Naive B cell (primary cell): ENCODE measurements at regions not wholly inside any gene's neighbourhood (a gene's known extent, or its start where the extent isn't known, plus 50 kb on each side); places are given as distances from the start of the nearest gene placed in this dataset.

Experiments used
- ATAC-seq, 2 donors: fragments of 150-1000 bp; cut with Tn5 transposase; 2 replicates each; pipeline ENCODE4 v1.10.0; 2021; ENCODE audit warnings: low read depth in 2 of 2, mild to moderate bottlenecking in 2 of 2, moderate library complexity in 2 of 2
- DNase-seq: peaks from one replicate; pipeline ENCODE4 v3.0.0; 2022
- H3K27ac Mint-ChIP-seq, 6 donors: one replicate each; pipeline ENCODE4 v1.8.0; 2020 to 2022; ENCODE audit warnings: mild to moderate bottlenecking in 6 of 6, mixed read lengths in 6 of 6, moderate library complexity in 5 of 6, inconsistent platforms in 2 of 6
- H3K27me3 Mint-ChIP-seq, 3 donors: one replicate each; pipeline ENCODE4 v1.8.0; 2021 to 2022; ENCODE audit warnings: mixed read lengths in 3 of 3, mild to moderate bottlenecking in 1 of 3
- H3K36me3 Mint-ChIP-seq, 2 donors: one replicate each; pipeline ENCODE4 v1.8.0; 2020 to 2022; ENCODE audit warnings: mixed read lengths in 2 of 2, inconsistent platforms in 1 of 2, mild to moderate bottlenecking in 1 of 2
- H3K4me1 Mint-ChIP-seq, 3 donors: one replicate each; pipeline ENCODE4 v1.8.0; 2020 to 2022; ENCODE audit warnings: mixed read lengths in 3 of 3, inconsistent platforms in 1 of 3, mild to moderate bottlenecking in 1 of 3, moderate library complexity in 1 of 3
- H3K4me3 Mint-ChIP-seq, 8 donors: one replicate each; pipeline ENCODE4 v1.8.0; 2020 to 2022; ENCODE audit warnings: mild to moderate bottlenecking in 8 of 8, mixed read lengths in 8 of 8, moderate library complexity in 8 of 8, inconsistent platforms in 2 of 8
- H3K9me3 Mint-ChIP-seq, 7 donors: one replicate each; pipeline ENCODE4 v1.8.0; 2020 to 2022; ENCODE audit warnings: mixed read lengths in 7 of 7, mild to moderate bottlenecking in 5 of 7, inconsistent platforms in 2 of 7, moderate library complexity in 1 of 7

GRCh38 chr18:60975420-60975819 lies 357.8 kb upstream of the CDH20 start:
- no peak for DNase-seq
- Mint-ChIP-seq H3K4me3 (no peak overlapping the region), H3K4me1 (no peaks in the 10 kb centered on the region), H3K27me3 (no peaks in the 10 kb centered on the region), H3K36me3 (no peaks in the 10 kb centered on the region), H3K27ac (no peak overlapping the region), H3K9me3 (peaks cover 0 to 3% (median 0%) of the 10 kb centered on the region in 7 donors)
- ATAC-seq = no peak

GRCh38 chr18:60976976-60977375 lies 356.3 kb upstream of the CDH20 start:
- ATAC-seq (no peak), DNase-seq (no peak)
- Mint-ChIP-seq H3K9me3 (peaks cover 0 to 3% (median 0%) of the 10 kb centered on the region in 7 donors), H3K27me3 (no peaks in the 10 kb centered on the region), H3K4me1 (no peaks in the 10 kb centered on the region), H3K36me3 (no peaks in the 10 kb centered on the region), H3K4me3 (no peak overlapping the region), H3K27ac (no peak overlapping the region)

- Mint-ChIP-seq H3K27ac (no peak overlapping the region), H3K36me3 (no peaks in the 10 kb centered on the region), H3K9me3 (peaks cover 0 to 5% (median 0%) of the 10 kb centered on the region in 7 donors), H3K4me3 (no peak overlapping the region), H3K27me3 (no peaks in the 10 kb centered on the region), H3K4me1 (no peaks in the 10 kb centered on the region)
- no peak for ATAC-seq
- DNase-seq = no peak
Measured at GRCh38 chr18:60978338-60978737, 354.9 kb upstream of the CDH20 start.

GRCh38 chr18:60980422-60981005 lies 352.7 kb upstream of the CDH20 start:
- H3K27me3 Mint-ChIP-seq = no peaks in the 10 kb centered on the region
- no peaks in the 10 kb centered on the region for H3K4me1 Mint-ChIP-seq
- H3K36me3 Mint-ChIP-seq = no peaks in the 10 kb centered on the region
- ATAC-seq (no peak), DNase-seq (no peak)
- no peak overlapping the region for H3K27ac Mint-ChIP-seq
- H3K4me3 Mint-ChIP-seq = no peak overlapping the region
- peaks cover 0 to 5% (median 0%) of the 10 kb centered on the region in 7 donors for H3K9me3 Mint-ChIP-seq

GRCh38 chr18:60981682-60982328 lies 351.4 kb upstream of the CDH20 start:
- Mint-ChIP-seq H3K27ac (no peak overlapping the region), H3K9me3 (peaks cover 0 to 10% (median 0%) of the 10 kb centered on the region in 7 donors), H3K27me3 (no peaks in the 10 kb centered on the region), H3K36me3 (no peaks in the 10 kb centered on the region), H3K4me3 (no peak overlapping the region), H3K4me1 (no peaks in the 10 kb centered on the region)
- no peak for DNase-seq
- no peak for ATAC-seq

- H3K27ac Mint-ChIP-seq = no peak overlapping the region
- H3K4me3 Mint-ChIP-seq = no peak overlapping the region
- no peak for DNase-seq
- peaks cover 0 to 10% (median 0%) of the 10 kb centered on the region in 7 donors for H3K9me3 Mint-ChIP-seq
- H3K27me3 Mint-ChIP-seq = no peaks in the 10 kb centered on the region
- no peak for ATAC-seq
- no peaks in the 10 kb centered on the region for H3K4me1 Mint-ChIP-seq
- H3K36me3 Mint-ChIP-seq = no peaks in the 10 kb centered on the region
Measured at GRCh38 chr18:60982329-60982695, 350.9 kb upstream of the CDH20 start.

- no peaks in the 10 kb centered on the region for H3K36me3 Mint-ChIP-seq
- ATAC-seq = no peak
Measured at GRCh38 chr18:60982928-60983327, 350.3 kb upstream of the CDH20 start.

GRCh38 chr18:60984510-60984909 lies 348.7 kb upstream of the CDH20 start:
- DNase-seq = no peak
- no peaks in the 10 kb centered on the region for H3K36me3 Mint-ChIP-seq

More at GRCh38 chr18:60982928-60983327, 350.3 kb upstream of the CDH20 start:
- Mint-ChIP-seq H3K27ac (no peak overlapping the region), H3K27me3 (no peaks in the 10 kb centered on the region), H3K4me3 (no peak overlapping the region), H3K4me1 (no peaks in the 10 kb centered on the region), H3K9me3 (peaks cover 0 to 10% (median 0%) of the 10 kb centered on the region in 7 donors)
- DNase-seq = no peak

GRCh38 chr18:60987963-60988362 lies 345.3 kb upstream of the CDH20 start:
- no peaks in the 10 kb centered on the region for H3K4me1 Mint-ChIP-seq
- peaks cover 0 to 8% (median 2%) of the 10 kb centered on the region in 7 donors for H3K9me3 Mint-ChIP-seq
- ATAC-seq = no peak
- H3K27me3 Mint-ChIP-seq = no peaks in the 10 kb centered on the region
- no peak overlapping the region for H3K4me3 Mint-ChIP-seq
- no peak overlapping the region for H3K27ac Mint-ChIP-seq
- no peaks in the 10 kb centered on the region for H3K36me3 Mint-ChIP-seq
- no peak for DNase-seq

More at GRCh38 chr18:60984510-60984909, 348.7 kb upstream of the CDH20 start:
- Mint-ChIP-seq H3K27me3 (no peaks in the 10 kb centered on the region), H3K4me3 (no peak overlapping the region), H3K27ac (no peak overlapping the region), H3K4me1 (no peaks in the 10 kb centered on the region), H3K9me3 (peaks cover 0 to 10% (median 0%) of the 10 kb centered on the region in 7 donors)
- ATAC-seq = no peak

- no peak overlapping the region for H3K4me3 Mint-ChIP-seq
- H3K36me3 Mint-ChIP-seq = no peaks in the 10 kb centered on the region
- ATAC-seq (no peak), DNase-seq (no peak)
- H3K27ac Mint-ChIP-seq = no peak overlapping the region
- H3K9me3 Mint-ChIP-seq = peaks cover 0 to 7% (median 2%) of the 10 kb centered on the region in 7 donors
- no peaks in the 10 kb centered on the region for H3K4me1 Mint-ChIP-seq
- H3K27me3 Mint-ChIP-seq = no peaks in the 10 kb centered on the region
Measured at GRCh38 chr18:60996326-60996725, 336.9 kb upstream of the CDH20 start.

- DNase-seq (no peak), ATAC-seq (no peak)
- H3K4me3 Mint-ChIP-seq = no peak overlapping the region
- H3K4me1 Mint-ChIP-seq = no peaks in the 10 kb centered on the region
- H3K27ac Mint-ChIP-seq = no peak overlapping the region
- H3K9me3 Mint-ChIP-seq = peaks cover 0 to 7% (median 2%) of the 10 kb centered on the region in 7 donors
- no peaks in the 10 kb centered on the region for H3K27me3 Mint-ChIP-seq
- no peaks in the 10 kb centered on the region for H3K36me3 Mint-ChIP-seq
Measured at GRCh38 chr18:60996822-60997221, 336.4 kb upstream of the CDH20 start.

- Mint-ChIP-seq H3K9me3 (peaks cover 0 to 5% (median 0%) of the 10 kb centered on the region in 7 donors), H3K36me3 (no peaks in the 10 kb centered on the region), H3K4me3 (no peak overlapping the region), H3K27ac (no peak overlapping the region), H3K4me1 (no peaks in the 10 kb centered on the region), H3K27me3 (no peaks in the 10 kb centered on the region)
- DNase-seq = no peak
- ATAC-seq = no peak
Measured at GRCh38 chr18:61001138-61001537, 332.1 kb upstream of the CDH20 start.

- no peaks in the 10 kb centered on the region for H3K27me3 Mint-ChIP-seq
- H3K36me3 Mint-ChIP-seq = no peaks in the 10 kb centered on the region
- DNase-seq (no peak), ATAC-seq (no peak)
- no peak overlapping the region for H3K27ac Mint-ChIP-seq
- no peak overlapping the region for H3K4me3 Mint-ChIP-seq
- H3K9me3 Mint-ChIP-seq = peaks cover 0 to 5% (median 0%) of the 10 kb centered on the region in 7 donors
- no peaks in the 10 kb centered on the region for H3K4me1 Mint-ChIP-seq
Measured at GRCh38 chr18:61006687-61007224, 326.5 kb upstream of the CDH20 start.
